ENCODE measurements at regions not wholly inside any gene's neighbourhood (a gene's known extent, or its start where the extent isn't known, plus 50 kb on each side); places are given as distances from the start of the nearest gene placed in this dataset.

GRCh38 chr6:6980999-6981597 is 126.7 kb upstream of the RREB1 start:
- 68 to 78% methylated on average over 14 of the region's 14 CpGs for WGBS, 2 donors
- H3K4me3 ChIP-seq = no peak overlapping the region
- H3K4me1 ChIP-seq = peaks cover 0 to 5% (median 5%) of the 10 kb centered on the region in 3 donors
- H3K27me3 ChIP-seq = no peaks in the 10 kb centered on the region
- intact Hi-C loops (cut with DNase I) = no loop called here
- no peak overlapping the region for H3K27ac ChIP-seq
- no peak for DNase-seq
- no peaks in the 10 kb centered on the region for H3K36me3 ChIP-seq
- TF ChIP-seq CTCF (IDR thresholded peaks at IDR 0.05) = no peak
- no peak for TF ChIP-seq POLR2A (IDR thresholded peaks at IDR 0.05)
- no peaks in the 10 kb centered on the region for H3K9me3 ChIP-seq

- no peak overlapping the region for H3K27ac ChIP-seq
- H3K9me3 ChIP-seq = no peaks in the 10 kb centered on the region
- no peaks in the 10 kb centered on the region for H3K27me3 ChIP-seq
- intact Hi-C loops (cut with DNase I) = no loop called here
- H3K36me3 ChIP-seq = no peaks in the 10 kb centered on the region
- DNase-seq = no peak
- WGBS, 2 donors = 64 to 73% methylated on average over 4 of the region's 4 CpGs
- no peak for TF ChIP-seq CTCF (IDR thresholded peaks at IDR 0.05)
- TF ChIP-seq POLR2A (IDR thresholded peaks at IDR 0.05) = no peak
- H3K4me1 ChIP-seq = peaks cover 0 to 5% (median 5%) of the 10 kb centered on the region in 3 donors
- H3K4me3 ChIP-seq = no peak overlapping the region
Observed at GRCh38 chr6:6981681-6982322, 126.0 kb upstream of the RREB1 start.

- no peaks in the 10 kb centered on the region for H3K27me3 ChIP-seq
- H3K27ac ChIP-seq = no peak overlapping the region
- no peak for TF ChIP-seq POLR2A (IDR thresholded peaks at IDR 0.05)
- TF ChIP-seq CTCF (IDR thresholded peaks at IDR 0.05) = no peak
- no peaks in the 10 kb centered on the region for H3K36me3 ChIP-seq
- H3K4me3 ChIP-seq = no peak overlapping the region
- peaks cover 0 to 5% (median 5%) of the 10 kb centered on the region in 3 donors for H3K4me1 ChIP-seq
- intact Hi-C loops (cut with DNase I) = no loop called here
- no peak for DNase-seq
- H3K9me3 ChIP-seq = no peaks in the 10 kb centered on the region
- WGBS, 2 donors = 71 to 78% methylated on average over 6 of the region's 6 CpGs
Observed at GRCh38 chr6:6982663-6983062, 125.1 kb upstream of the RREB1 start.

GRCh38 chr6:6984585-6985366 is 123.0 kb upstream of the RREB1 start:
- no peak overlapping the region for H3K27ac ChIP-seq
- no peak for DNase-seq
- 87 to 89% methylated on average over 13 of the region's 13 CpGs for WGBS, 2 donors
- H3K9me3 ChIP-seq = no peaks in the 10 kb centered on the region
- TF ChIP-seq CTCF (IDR thresholded peaks at IDR 0.05) (no peak), POLR2A (IDR thresholded peaks at IDR 0.05) (no peak)
- no peaks in the 10 kb centered on the region for H3K27me3 ChIP-seq
- H3K4me1 ChIP-seq = no peaks in the 10 kb centered on the region
- H3K4me3 ChIP-seq = no peak overlapping the region
- intact Hi-C loops (cut with DNase I) = no loop called here
- H3K36me3 ChIP-seq = no peaks in the 10 kb centered on the region

GRCh38 chr6:6986344-6986743 is 121.4 kb upstream of the RREB1 start:
- intact Hi-C loops (cut with DNase I) = no loop called here

More at GRCh38 chr6:6986344-6986743, 121.4 kb upstream of the RREB1 start:
- H3K27ac ChIP-seq = no peak overlapping the region
- no peaks in the 10 kb centered on the region for H3K27me3 ChIP-seq
- no peak for DNase-seq
- WGBS, 2 donors = 74 to 94% methylated on average over 1 of the region's 1 CpG
- no peak for TF ChIP-seq CTCF (IDR thresholded peaks at IDR 0.05)
- no peak for TF ChIP-seq POLR2A (IDR thresholded peaks at IDR 0.05)
- no peaks in the 10 kb centered on the region for H3K36me3 ChIP-seq
- no peaks in the 10 kb centered on the region for H3K9me3 ChIP-seq
- no peak overlapping the region for H3K4me3 ChIP-seq
- H3K4me1 ChIP-seq = no peaks in the 10 kb centered on the region

Measured in esophagus squamous epithelium (tissue), 5 donors.